ENCODE measurements at regions not wholly inside any gene's neighbourhood (a gene's known extent, or its start where the extent isn't known, plus 50 kb on each side); places are given as distances from the start of the nearest gene placed in this dataset.

- peak; percentile 79; the same call in 1 of the 2 replicates for TF ChIP-seq ZBTB5 (IDR thresholded peaks at IDR 0.05)
- TF ChIP-seq SAP30 (IDR thresholded peaks at IDR 0.05; ENCODE audit: borderline replicate concordance, insufficient read depth, low read depth, low read length, poor library complexity, severe bottlenecking): peak; percentile 57
- no peak for TF ChIP-seq BACH1 (tag; IDR thresholded peaks at IDR 0.05)
- peak; percentile 52; the same call in 1 of the 2 replicates for TF ChIP-seq MGA (IDR thresholded peaks at IDR 0.05)
- TF ChIP-seq TBP (optimal IDR thresholded peaks at IDR 0.05; ENCODE audit: low read depth, low read length): peak; percentile 23
- peak; percentile 72 for TF ChIP-seq CEBPB (tag; IDR thresholded peaks at IDR 0.05)
- TF ChIP-seq POLR3G (IDR thresholded peaks at IDR 0.05; ENCODE audit: extremely low read depth, insufficient read length, insufficient replicate concordance): no peak
- no peak for TF ChIP-seq ESRRB (CRISPR knock-in tag; IDR thresholded peaks at IDR 0.05; ENCODE audit: borderline replicate concordance)
- TF ChIP-seq MAZ (CRISPR knock-in tag; conservative IDR thresholded peaks at IDR 0.05 in 1 of 2, IDR thresholded peaks at IDR 0.05 in 1 of 2): 0 out of 4 replicates have a peak, but pooled peaks of 1 of the 2 experiments have one; percentile 20
- TF ChIP-seq GABPA (tag; conservative IDR thresholded peaks at IDR 0.05; ENCODE audit: low read depth): peak; percentile 51
- TF ChIP-seq HINFP (tag; conservative IDR thresholded peaks at IDR 0.05; ENCODE audit: low read depth): peak; percentile 95
- peak; percentile 61; the same call in 1 of the 2 replicates for TF ChIP-seq CTBP1 (IDR thresholded peaks at IDR 0.05; ENCODE audit: borderline replicate concordance)
Measured at GRCh38 chr13:22040810-22041364, 370.0 kb downstream of the FGF9 start (continued).
